ENCODE measurements at regions not wholly inside any gene's neighbourhood (a gene's known extent, or its start where the extent isn't known, plus 50 kb on each side); places are given as distances from the start of the nearest gene placed in this dataset.

- DNase-seq: no peak
- no peaks in the 10 kb centered on the region for H3K36me3 ChIP-seq (ENCODE audit: insufficient read depth in 1 of 2, low read depth in 1 of 2)
- 91 to 95% (median 93%) methylated on average over 25 of the region's 25 CpGs for WGBS, 3 donors
- peaks cover 0 to 6% (median 0%) of the 10 kb centered on the region in 3 donors for H3K27me3 ChIP-seq (ENCODE audit: insufficient read depth in 3 of 3, low read length in 2 of 3)
- no peak overlapping the region for H3K27ac ChIP-seq
- ATAC-seq: no peak
- H3K9me3 ChIP-seq: no peaks in the 10 kb centered on the region
- no peak for TF ChIP-seq CTCF (IDR thresholded peaks at IDR 0.05)
- intact Hi-C loops (cut with DNase I): no loop called here
- H3K4me3 ChIP-seq: no peak overlapping the region
- no peaks in the 10 kb centered on the region for H3K4me1 ChIP-seq
Observed at GRCh38 chrX:97847885-97848679, 964.4 kb downstream of the RPA4 start.

GRCh38 chrX:97849951-97850350 lies 966.2 kb downstream of the RPA4 start:
- no peaks in the 10 kb centered on the region for H3K4me1 ChIP-seq
- intact Hi-C loops (cut with DNase I): no loop called here
- H3K27me3 ChIP-seq (ENCODE audit: insufficient read depth in 3 of 3, low read length in 2 of 3): peaks cover 0 to 6% (median 0%) of the 10 kb centered on the region in 3 donors
- TF ChIP-seq CTCF (IDR thresholded peaks at IDR 0.05): no peak
- H3K36me3 ChIP-seq (ENCODE audit: insufficient read depth in 1 of 2, low read depth in 1 of 2): no peaks in the 10 kb centered on the region
- no peak overlapping the region for H3K27ac ChIP-seq
- H3K4me3 ChIP-seq: no peak overlapping the region
- ATAC-seq (no peak), DNase-seq (no peak)
- H3K9me3 ChIP-seq: no peaks in the 10 kb centered on the region

- no peak overlapping the region for H3K4me3 ChIP-seq
- H3K4me1 ChIP-seq: no peaks in the 10 kb centered on the region
- intact Hi-C loops (cut with DNase I): no loop called here
- no peak for ATAC-seq
- no peaks in the 10 kb centered on the region for H3K36me3 ChIP-seq (ENCODE audit: insufficient read depth in 1 of 2, low read depth in 1 of 2)
- H3K9me3 ChIP-seq: no peaks in the 10 kb centered on the region
- no peak for DNase-seq
- H3K27me3 ChIP-seq (ENCODE audit: insufficient read depth in 3 of 3, low read length in 2 of 3): peaks cover 0 to 6% (median 0%) of the 10 kb centered on the region in 3 donors
- no peak overlapping the region for H3K27ac ChIP-seq
- TF ChIP-seq CTCF (IDR thresholded peaks at IDR 0.05): no peak
- 12 to 38% (median 27%) methylated on average over 1 of the region's 1 CpG for WGBS, 3 donors
Observed at GRCh38 chrX:97850911-97851310, 967.2 kb downstream of the RPA4 start.

GRCh38 chrX:97854086-97854485 lies 970.4 kb downstream of the RPA4 start:
- ATAC-seq (no peak), DNase-seq (no peak)
- no peak overlapping the region for H3K4me3 ChIP-seq
- intact Hi-C loops (cut with DNase I): no loop called here
- no peaks in the 10 kb centered on the region for H3K36me3 ChIP-seq (ENCODE audit: insufficient read depth in 1 of 2, low read depth in 1 of 2)
- peaks cover 0 to 6% (median 0%) of the 10 kb centered on the region in 3 donors for H3K27me3 ChIP-seq (ENCODE audit: insufficient read depth in 3 of 3, low read length in 2 of 3)
- no peak overlapping the region for H3K27ac ChIP-seq
- TF ChIP-seq CTCF (IDR thresholded peaks at IDR 0.05): no peak
- H3K9me3 ChIP-seq: no peaks in the 10 kb centered on the region
- WGBS, 3 donors: 15 to 29% (median 21%) methylated on average over 2 of the region's 2 CpGs
- no peaks in the 10 kb centered on the region for H3K4me1 ChIP-seq

GRCh38 chrX:97858592-97858991 lies 974.9 kb downstream of the RPA4 start:
- H3K36me3 ChIP-seq (ENCODE audit: insufficient read depth in 1 of 2, low read depth in 1 of 2): no peaks in the 10 kb centered on the region
- intact Hi-C loops (cut with DNase I): no loop called here
- TF ChIP-seq CTCF (IDR thresholded peaks at IDR 0.05): no peak
- H3K27me3 ChIP-seq (ENCODE audit: insufficient read depth in 3 of 3, low read length in 2 of 3): peaks cover 0 to 10% (median 0%) of the 10 kb centered on the region in 3 donors
- ATAC-seq: no peak
- no peaks in the 10 kb centered on the region for H3K4me1 ChIP-seq
- 54 to 86% (median 56%) methylated on average over 1 of the region's 1 CpG for WGBS, 3 donors
- H3K27ac ChIP-seq: no peak overlapping the region
- DNase-seq: no peak
- no peaks in the 10 kb centered on the region for H3K9me3 ChIP-seq
- no peak overlapping the region for H3K4me3 ChIP-seq
